K562 (cell line): ENCODE measurements at regions not wholly inside any gene's neighbourhood (a gene's known extent, or its start where the extent isn't known, plus 50 kb on each side); places are given as distances from the start of the nearest gene placed in this dataset.

Source experiments
- ATAC-seq: fragments of 200-7000 bp; cut with Tn5 transposase; 3 replicates; pipeline ENCODE4 v1.9.1; 2020; ENCODE audit warnings: moderate library complexity
- BruUV-seq: library from RNA; stranded (reverse); fragments of 400-500 nt; replicated peaks from 2 replicates; lab custom pipeline; 2021; lab: Mats Ljungman, UMichigan
- CTCF ChIA-PET: fragments of 300-600 bp; formaldehyde crosslinking; extraction: SDS; loops from one replicate; lab custom pipeline; 2021; ENCODE audit warnings: low intra/inter-chr PET ratio; lab: Yijun Ruan, JAX
- POLR2A ChIA-PET: fragments of 300-600, 350-650 bp; sonication (Branson Sonifier 250); formaldehyde crosslinking; extraction: SDS; loops from one replicate; lab custom pipeline; 2021; ENCODE audit warnings: antibody characterized with exemption, inconsistent platforms; lab: Yijun Ruan, JAX
- DNase-seq, 4 experiments: peaks; one replicate each; pipeline versions ENCODE4 v3.0.0 to v3.0.0-alpha.2; 2011 to 2018; ENCODE audit warnings: low spot score in 3 of 4, mixed read lengths in 3 of 4; ENCODE audit errors: extremely low read depth in 1 of 4
- FAIRE-seq: peaks from 2 replicates; lab custom pipeline; 2011; peaks lifted over from hg19 to GRCh38; lab: Jason Lieb, UNC
- H2AFZ ChIP-seq: 2 replicates; pipeline ENCODE4 v1.6.0; 2011; ENCODE audit warnings: low read depth, low read length, control low read depth, inconsistent platforms
- H3K27ac ChIP-seq: fragments of 200-600 bp; 3 replicates; pipeline ENCODE4 v1.8.0; 2011; ENCODE audit warnings: low read depth, mild to moderate bottlenecking, control low read depth, inconsistent platforms, low read length, moderate library complexity, mixed read lengths; ENCODE audit errors: extremely low read depth
- H3K27me3 ChIP-seq, 2 experiments: fragments of 300-600 bp in 1 of 2; 2 replicates in 1 of 2; 3 replicates in 1 of 2; pipeline versions ENCODE4 v1.6.0 to v1.8.0; 2011; ENCODE audit warnings: inconsistent platforms in 2 of 2, low read length in 2 of 2, mild to moderate bottlenecking in 1 of 2, mixed read lengths in 1 of 2, moderate library complexity in 1 of 2; ENCODE audit not compliant: control insufficient read depth in 2 of 2, insufficient read depth in 2 of 2
- H3K36me3 ChIP-seq: fragments of 300-600 bp; 3 replicates; pipeline ENCODE4 v1.8.0; 2011; ENCODE audit warnings: mild to moderate bottlenecking, low read length, inconsistent platforms; ENCODE audit not compliant: control insufficient read depth, insufficient read depth
- H3K4me1 ChIP-seq, 2 experiments: fragments of 200-600 bp in 1 of 2; replicated peaks in 1 of 2; 2 replicates in 1 of 2; 3 replicates in 1 of 2; pipeline versions ENCODE4 v1.5.1 to v1.8.0; 2011; ENCODE audit warnings: inconsistent platforms in 2 of 2, low read length in 2 of 2, mild to moderate bottlenecking in 1 of 2, mixed read lengths in 1 of 2, moderate library complexity in 1 of 2; ENCODE audit not compliant: control insufficient read depth in 2 of 2, insufficient read depth in 2 of 2
- H3K4me2 ChIP-seq: 2 replicates; pipeline ENCODE4 v1.6.1; 2011; ENCODE audit warnings: low read length, control low read depth, inconsistent platforms, mixed read lengths; ENCODE audit not compliant: insufficient read depth
- H3K4me3 ChIP-seq: fragments of 200-600 bp; sonication (generic), shearing (Covaris generic); 2 replicates; pipeline ENCODE4 v1.5.1; 2016; ENCODE audit warnings: control low read depth, inconsistent platforms
- H3K79me2 ChIP-seq: fragments of 200-600 bp; 3 replicates; pipeline ENCODE4 v1.8.0; 2011; ENCODE audit warnings: low read length, inconsistent platforms; ENCODE audit not compliant: control insufficient read depth, insufficient read depth
- H3K9ac ChIP-seq, 2 experiments: 2 replicates each; pipeline versions ENCODE4 v1.6.0 to v1.6.1; 2011; ENCODE audit warnings: low read depth in 2 of 2, low read length in 2 of 2, control low read depth in 1 of 2, inconsistent platforms in 1 of 2, mild to moderate bottlenecking in 1 of 2, mixed read lengths in 1 of 2; ENCODE audit not compliant: insufficient read depth in 1 of 2
- H3K9me1 ChIP-seq: one replicate; pipeline ENCODE4 v1.6.0; 2011; ENCODE audit warnings: inconsistent platforms, mild to moderate bottlenecking, low read length, moderate library complexity; ENCODE audit not compliant: control insufficient read depth, insufficient read depth
- H3K9me3 ChIP-seq: replicated peaks from 2 replicates; pipeline ENCODE4 v1.5.1; 2011; ENCODE audit warnings: low read depth, low read length, inconsistent platforms; ENCODE audit not compliant: control insufficient read depth, insufficient read depth
- H4K20me1 ChIP-seq: replicated peaks from 2 replicates; pipeline ENCODE4 v1.6.1; 2011; ENCODE audit warnings: low read length, inconsistent platforms, mixed read lengths; ENCODE audit not compliant: control insufficient read depth, insufficient read depth
- CEBPG ChIP-seq, 3 experiments: fragments of 200-800 bp in 1 of 3; sonication (Bioruptor generic) in 1 of 3; sonication (generic) in 1 of 3; formaldehyde crosslinking in 1 of 3; IDR thresholded peaks in 2 of 3; conservative IDR thresholded peaks in 1 of 3; 2 replicates each; pipeline versions ENCODE4 v1.6.1 to v1.8.0; 2016 to 2022; ENCODE audit warnings: missing compliant biosample characterization in 2 of 3, missing genetic modification characterization in 2 of 3, mild to moderate bottlenecking in 1 of 3, missing genetic modification reagents in 1 of 3
- CUX1 ChIP-seq: fragments of 200-800 bp; sonication (Bioruptor generic); IDR thresholded peaks from 2 replicates; pipeline ENCODE4 v1.6.1; 2016; ENCODE audit warnings: missing genetic modification characterization, missing compliant biosample characterization
- FUS ChIP-seq: fragments of 200-400 bp; formaldehyde crosslinking; optimal IDR thresholded peaks from 2 replicates; pipeline ENCODE3; 2017; ENCODE audit warnings: low read depth, low read length
- HINFP ChIP-seq: fragments of 450-650 bp; conservative IDR thresholded peaks from 2 replicates; pipeline ENCODE4 v1.6.1; 2016; ENCODE audit warnings: missing genetic modification characterization, low read depth, mild to moderate bottlenecking, control low read depth, missing compliant biosample characterization
- KLF16 ChIP-seq: IDR thresholded peaks from 2 replicates; pipeline ENCODE4 v1.6.1; 2016; ENCODE audit warnings: antibody characterized with exemption
- NKRF ChIP-seq: fragments of 450-650 bp; IDR thresholded peaks from 2 replicates; pipeline ENCODE4 v1.6.1; 2016; ENCODE audit warnings: borderline replicate concordance
- PHF8 ChIP-seq: fragments of 200-600 bp; sonication (generic); IDR thresholded peaks from 2 replicates; pipeline ENCODE4 v1.6.1; 2012; ENCODE audit warnings: mixed run types, mild to moderate bottlenecking, inconsistent platforms, low read length, moderate library complexity, borderline replicate concordance
- SIRT6 ChIP-seq: IDR thresholded peaks from one replicate; pipeline ENCODE4 v1.6.1; 2012; ENCODE audit warnings: low read depth, mild to moderate bottlenecking, control low read depth, inconsistent platforms, low read length, moderate library complexity
- ZBTB34 ChIP-seq: fragments of 250-450 bp; sonication (Bioruptor Pico); IDR thresholded peaks from 2 replicates; pipeline ENCODE4 v1.8.0; 2021; ENCODE audit warnings: mild to moderate bottlenecking, moderate library complexity
- ZNF77 ChIP-seq: fragments of 250-450 bp; sonication (Bioruptor Pico); IDR thresholded peaks from 2 replicates; pipeline ENCODE4 v1.5.0; 2020
- whole genome bisulfite sequencing: fragments of 100-300 bp; shearing (Covaris generic); methylation state at CpG from one replicate; pipeline ENCODE4 v1.1.6; 2016; ENCODE audit warnings: low coverage, mixed read lengths; ENCODE audit not compliant: insufficient coverage; ENCODE audit errors: missing lambda C conversion rate; 5-methylcytosine and 5-hydroxymethylcytosine counted together
- in situ Hi-C: fragments of 300-500 bp; cut with MboI; formaldehyde crosslinking; loops from 4 replicates; pipeline ENCODE4 v1.15.0; 2018; ENCODE audit warnings: inconsistent platforms, mixed read lengths
- intact Hi-C: fragments of 100-400 bp; cut with micrococcal nuclease; formaldehyde crosslinking; loops from 2 replicates; pipeline ENCODE4 v1.14.2; 2022

- Histone ChIP-seq H4K20me1 (no peaks in the 10 kb centered on the region), H3K4me1 (no peaks in the 10 kb centered on the region), H3K27me3 (peaks cover 0 to 7% of the 10 kb centered on the region in 2 experiments; a peak in 2 of 5 replicates), H3K9me1 (no peaks in the 10 kb centered on the region), H3K4me2 (no peak overlapping the region), H3K9ac (no peak overlapping the region), H3K79me2 (no peaks in the 10 kb centered on the region), H3K4me3 (no peak overlapping the region), H2AFZ (no peak overlapping the region), H3K36me3 (no peaks in the 10 kb centered on the region), H3K9me3 (no peaks in the 10 kb centered on the region), H3K27ac (no peak overlapping the region)
- intact Hi-C loops (no loop called here), in situ Hi-C loops (no loop called here)
- FAIRE-seq (no peak), DNase-seq (no peak), ATAC-seq (no peak)
- no TSS peak for BruUV-seq
- ChIA-PET POLR2A (interaction anchor here (0.7 kb wide), 1 partner anchor 93 kb away, joined by 5 read pairs; no protein-coding TSS in a partner anchor), CTCF (no interaction called here)
- 2% methylated on average over 8 of the region's 8 CpGs for WGBS
- no peak for TF ChIP-seq FUS
- no peak for TF ChIP-seq KLF16
- no peak for TF ChIP-seq HINFP
- no peak for TF ChIP-seq NKRF
- no peak for TF ChIP-seq ZNF77 (CRISPR knock-in tag)
- TF ChIP-seq SIRT6: no peak
- TF ChIP-seq ZBTB34 (CRISPR knock-in tag): no peak
- TF ChIP-seq CEBPG (CRISPR knock-in tag; IDR thresholded peaks at IDR 0.05): no peak
- TF ChIP-seq CEBPG (tag; conservative IDR thresholded peaks at IDR 0.05 in 1 of 2, IDR thresholded peaks at IDR 0.05 in 1 of 2): no peak
- no peak for TF ChIP-seq CUX1 (CRISPR knock-in tag)
- no peak for TF ChIP-seq PHF8
These were observed 250.3 kb downstream of the MYCN start for GRCh38 chr2:16190446-16191270.
